BLaER1 treated with 17β-estradiol and CSF1 and Interleukin-3, amounts not matched to agents 10 nM and 100 nM (cell line): ENCODE measurements at regions not wholly inside any gene's neighbourhood (a gene's known extent, or its start where the extent isn't known, plus 50 kb on each side); places are given as distances from the start of the nearest gene placed in this dataset.

Experiments used
- H3K27ac ChIP-seq, 11 experiments: shearing (Covaris generic); formaldehyde crosslinking; 2 replicates each; pipeline ENCODE4 v1.8.1; 2022
- H3K27me3 ChIP-seq, 11 experiments: shearing (Covaris generic); formaldehyde crosslinking; 2 replicates each; pipeline ENCODE4 v1.8.1; 2022
- H3K36me3 ChIP-seq, 11 experiments: shearing (Covaris generic); formaldehyde crosslinking; 2 replicates each; pipeline ENCODE4 v1.8.1; 2022
- H3K4me1 ChIP-seq, 10 experiments: shearing (Covaris generic); formaldehyde crosslinking; 2 replicates each; pipeline ENCODE4 v1.8.1; 2022
- H3K4me2 ChIP-seq, 11 experiments: shearing (Covaris generic); formaldehyde crosslinking; 2 replicates each; pipeline ENCODE4 v1.8.1; 2022
- H3K4me3 ChIP-seq, 10 experiments: shearing (Covaris generic); formaldehyde crosslinking; 2 replicates each; pipeline ENCODE4 v1.8.1; 2022
- H3K9ac ChIP-seq, 11 experiments: shearing (Covaris generic); formaldehyde crosslinking; 2 replicates each; pipeline ENCODE4 v1.8.1; 2022
- H3K9me3 ChIP-seq, 11 experiments: shearing (Covaris generic); formaldehyde crosslinking; replicated peaks in 1 of 11; 2 replicates each; pipeline ENCODE4 v1.8.1; 2022
- H4K20me1 ChIP-seq, 11 experiments: shearing (Covaris generic); formaldehyde crosslinking; 2 replicates each; pipeline ENCODE4 v1.8.1; 2022
- Cebpa-rat ChIP-seq, 11 experiments: shearing (Covaris generic); IDR thresholded peaks; 2 replicates each; pipeline ENCODE4 v1.8.1; 2022

DNA sequence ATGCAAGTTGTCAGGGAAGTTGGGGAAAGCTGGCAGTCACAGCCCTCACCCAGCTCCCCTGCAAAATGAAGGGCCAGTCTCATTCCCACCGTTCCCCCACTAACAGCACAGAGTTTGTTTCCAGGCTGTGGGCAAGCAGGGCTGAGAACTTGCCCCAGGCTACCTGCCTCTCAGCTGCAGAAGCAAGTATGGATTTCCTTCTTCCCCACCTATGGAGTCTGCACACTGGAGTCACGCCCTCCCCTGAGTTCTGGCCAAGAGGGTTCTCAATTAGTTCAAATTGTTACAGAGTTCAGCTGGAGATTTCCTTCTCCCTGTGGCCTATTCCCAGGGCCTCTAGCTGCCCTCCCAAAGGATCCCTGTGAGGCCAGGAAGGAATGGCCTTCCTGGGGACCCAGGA, 90.1 kb upstream of the ATP11B start:
- H3K4me3 ChIP-seq = no peak overlapping the region
- no peaks in the 10 kb centered on the region for H3K27me3 ChIP-seq
- H3K27ac ChIP-seq = no peak overlapping the region
- no peaks in the 10 kb centered on the region for H3K9me3 ChIP-seq
- TF ChIP-seq Cebpa-rat (IDR thresholded peaks at IDR 0.05) = no peak
- no peak overlapping the region for H3K9ac ChIP-seq
- peaks cover 0 to 4% (median 0%) of the 10 kb centered on the region in 10 experiments; a peak in 1 of 20 replicates for H3K4me1 ChIP-seq
- no peaks in the 10 kb centered on the region for H4K20me1 ChIP-seq
- H3K4me2 ChIP-seq = no peak overlapping the region
- H3K36me3 ChIP-seq = no peaks in the 10 kb centered on the region

DNA sequence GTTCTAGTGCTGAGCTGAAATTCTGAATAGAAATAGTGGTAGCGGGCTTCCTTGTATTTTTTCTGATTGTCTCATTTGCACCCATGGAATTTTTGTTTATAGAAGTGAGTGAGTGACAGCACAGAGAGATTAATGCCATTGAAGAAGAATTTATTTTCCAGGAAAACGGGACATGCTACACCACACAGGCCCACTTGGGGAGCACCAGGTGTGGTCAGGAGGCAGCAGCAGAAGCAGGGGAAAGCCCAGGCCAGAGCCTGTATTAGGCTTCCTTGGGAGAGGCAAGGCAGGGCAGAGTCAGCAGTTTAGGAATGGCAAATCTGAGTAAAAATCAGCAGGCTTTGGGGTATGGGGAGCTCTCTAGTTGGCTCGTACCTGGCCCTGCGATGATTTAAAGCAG, 88.4 kb upstream of the ATP11B start:
- no peak for TF ChIP-seq Cebpa-rat (IDR thresholded peaks at IDR 0.05)
- no peaks in the 10 kb centered on the region for H3K9me3 ChIP-seq

DNA sequence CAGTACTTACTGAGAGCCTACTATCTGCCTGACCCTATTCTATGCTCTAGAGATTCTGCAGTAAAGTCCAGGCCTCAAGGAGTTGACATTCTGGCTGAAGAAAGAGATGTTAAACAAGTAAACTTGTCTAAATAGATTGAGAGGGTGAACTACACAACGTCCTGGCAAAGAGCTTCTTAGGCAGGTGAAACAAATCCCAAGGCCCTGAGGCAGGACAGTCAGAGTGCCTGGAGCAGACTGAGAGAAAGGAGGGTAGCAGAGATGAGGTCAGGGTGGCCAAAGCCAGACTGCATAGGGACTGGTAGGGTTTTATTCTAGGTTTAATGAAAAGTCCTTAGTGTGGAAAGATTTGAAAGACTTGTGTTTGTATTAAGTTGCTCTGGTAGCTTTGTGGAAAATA, 84.5 kb upstream of the ATP11B start:
- no peaks in the 10 kb centered on the region for H3K9me3 ChIP-seq
- H3K27me3 ChIP-seq = no peaks in the 10 kb centered on the region
- H4K20me1 ChIP-seq = no peaks in the 10 kb centered on the region
- no peak overlapping the region for H3K4me2 ChIP-seq
- no peak overlapping the region for H3K4me3 ChIP-seq
- peaks cover 0 to 6% (median 0%) of the 10 kb centered on the region in 10 experiments; a peak in 2 of 20 replicates for H3K4me1 ChIP-seq
- no peak overlapping the region for H3K27ac ChIP-seq
- no peak for TF ChIP-seq Cebpa-rat (IDR thresholded peaks at IDR 0.05)
- H3K9ac ChIP-seq = no peak overlapping the region
- H3K36me3 ChIP-seq = no peaks in the 10 kb centered on the region

More for the DNA sequence above, 88.4 kb upstream of the ATP11B start:
- Histone ChIP-seq H3K36me3 (no peaks in the 10 kb centered on the region), H3K4me3 (no peak overlapping the region), H3K4me1 (no peaks in the 10 kb centered on the region), H3K27me3 (no peaks in the 10 kb centered on the region), H3K4me2 (no peak overlapping the region), H3K9ac (no peak overlapping the region), H3K27ac (no peak overlapping the region), H4K20me1 (no peaks in the 10 kb centered on the region)

DNA sequence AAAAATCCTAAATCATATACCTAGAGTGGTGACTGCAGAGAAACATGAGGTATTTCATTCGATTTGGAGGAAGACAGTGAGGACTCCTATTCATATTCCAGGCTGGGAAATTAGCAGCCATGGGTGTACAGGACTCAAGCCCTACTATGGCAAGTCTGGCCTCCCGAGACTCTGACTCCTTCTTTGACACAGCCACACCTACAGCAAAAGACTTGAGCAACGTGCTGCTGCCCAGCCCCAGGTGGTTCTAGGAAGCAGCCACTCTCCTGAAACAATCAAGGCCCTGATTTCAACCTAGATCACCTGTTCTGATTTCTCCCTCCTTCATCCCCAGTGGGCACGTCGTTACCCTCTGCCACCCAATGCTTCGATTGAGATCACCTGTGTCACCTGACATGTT, 84.0 kb upstream of the ATP11B start:
- no peaks in the 10 kb centered on the region for H3K27me3 ChIP-seq
- H3K4me2 ChIP-seq = no peak overlapping the region
- no peak overlapping the region for H3K4me3 ChIP-seq
- H4K20me1 ChIP-seq = no peaks in the 10 kb centered on the region
- peaks cover 0 to 9% (median 2%) of the 10 kb centered on the region in 10 experiments; a peak in 11 of 20 replicates for H3K4me1 ChIP-seq
- no peak for TF ChIP-seq Cebpa-rat (IDR thresholded peaks at IDR 0.05)
- H3K36me3 ChIP-seq = no peaks in the 10 kb centered on the region
- H3K27ac ChIP-seq = no peak overlapping the region
- no peak overlapping the region for H3K9ac ChIP-seq
- no peaks in the 10 kb centered on the region for H3K9me3 ChIP-seq

DNA sequence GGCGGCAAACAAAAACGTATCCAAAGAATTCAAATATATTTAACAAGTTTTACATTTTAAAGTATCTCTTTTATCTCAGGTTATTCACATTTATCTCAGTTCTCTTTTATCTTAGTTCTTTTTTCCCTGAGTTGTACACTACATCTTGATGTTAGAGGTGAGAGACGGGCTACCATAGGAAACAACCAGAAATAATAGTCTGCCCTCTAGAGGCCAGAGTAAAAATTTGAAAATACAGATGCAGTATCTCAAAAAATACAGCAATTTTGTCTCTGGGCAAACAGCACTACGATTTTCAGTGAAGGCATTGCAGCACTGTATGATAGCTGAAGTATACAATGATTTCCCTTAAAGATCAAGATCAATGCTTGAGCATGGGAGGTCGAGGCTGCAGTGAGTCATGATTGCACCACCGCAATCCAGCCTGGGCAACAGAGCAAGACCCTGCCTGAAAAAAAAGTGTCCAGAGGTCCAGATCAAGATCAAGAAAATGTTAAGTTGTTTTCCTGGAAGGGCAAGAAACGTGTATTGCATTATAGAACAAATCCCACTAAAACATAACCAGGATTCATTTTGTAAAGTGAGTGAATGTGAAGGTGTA, 82.6 kb upstream of the ATP11B start:
- no peaks in the 10 kb centered on the region for H4K20me1 ChIP-seq
- no peak overlapping the region for H3K27ac ChIP-seq
- no peaks in the 10 kb centered on the region for H3K9me3 ChIP-seq
- H3K36me3 ChIP-seq = no peaks in the 10 kb centered on the region
- TF ChIP-seq Cebpa-rat (IDR thresholded peaks at IDR 0.05) = no peak
- H3K4me1 ChIP-seq = peaks cover 0 to 13% (median 6%) of the 10 kb centered on the region in 10 experiments; a peak in 11 of 20 replicates
- H3K9ac ChIP-seq = no peak overlapping the region
- no peak overlapping the region for H3K4me2 ChIP-seq
- no peak overlapping the region for H3K4me3 ChIP-seq
- no peaks in the 10 kb centered on the region for H3K27me3 ChIP-seq

DNA sequence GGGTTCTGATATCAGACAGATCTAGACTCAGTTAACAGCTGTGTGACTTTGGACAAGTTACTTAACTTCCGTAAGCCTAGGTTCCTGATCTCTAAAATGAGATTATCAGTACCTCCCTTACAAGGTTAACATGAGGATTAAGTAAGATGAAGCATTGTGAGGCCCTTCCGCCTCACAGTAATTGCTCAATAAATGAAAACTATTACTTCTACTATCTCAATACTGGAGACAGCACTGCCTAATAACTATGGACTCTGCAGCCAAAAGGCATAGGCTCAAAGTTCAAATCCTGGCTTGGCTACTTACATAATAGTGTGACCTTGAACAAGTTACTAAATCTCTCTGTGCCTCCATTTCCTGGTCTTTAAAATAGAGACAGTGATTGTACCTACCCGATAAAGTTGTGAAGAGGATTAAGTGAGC, 82.0 kb upstream of the ATP11B start:
- H3K27ac ChIP-seq = no peak overlapping the region
- H3K36me3 ChIP-seq = no peaks in the 10 kb centered on the region
- TF ChIP-seq Cebpa-rat (IDR thresholded peaks at IDR 0.05) = no peak
- no peaks in the 10 kb centered on the region for H3K9me3 ChIP-seq
- H3K4me2 ChIP-seq = no peak overlapping the region
- H3K4me1 ChIP-seq = peaks cover 0 to 13% (median 6%) of the 10 kb centered on the region in 10 experiments; a peak in 11 of 20 replicates
- H3K4me3 ChIP-seq = no peak overlapping the region
- no peaks in the 10 kb centered on the region for H3K27me3 ChIP-seq
- no peak overlapping the region for H3K9ac ChIP-seq
- H4K20me1 ChIP-seq = no peaks in the 10 kb centered on the region

DNA sequence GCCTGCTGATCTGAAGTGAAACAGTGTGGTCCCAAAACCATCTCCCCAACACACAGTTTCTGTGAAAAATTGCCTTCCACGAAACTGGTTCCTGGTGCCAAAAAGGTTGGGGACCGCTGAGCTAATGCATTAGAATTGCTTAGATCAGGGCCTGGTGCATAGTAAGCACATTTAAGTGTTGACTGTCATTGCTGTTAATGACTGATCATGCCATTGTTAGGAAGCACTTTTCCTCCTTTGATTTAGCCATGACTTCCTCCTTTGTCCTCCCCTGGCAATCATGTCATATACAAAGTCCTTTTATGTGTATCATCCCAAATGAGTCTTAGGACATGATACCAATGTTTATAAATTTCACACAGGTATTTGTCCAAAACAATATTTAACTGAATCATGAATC, 81.5 kb upstream of the ATP11B start:
- H3K9me3 ChIP-seq = no peaks in the 10 kb centered on the region
- H3K27ac ChIP-seq = no peak overlapping the region
- H3K9ac ChIP-seq = no peak overlapping the region
- H3K27me3 ChIP-seq = no peaks in the 10 kb centered on the region
- no peak overlapping the region for H3K4me3 ChIP-seq
- no peaks in the 10 kb centered on the region for H4K20me1 ChIP-seq
- no peaks in the 10 kb centered on the region for H3K36me3 ChIP-seq
- TF ChIP-seq Cebpa-rat (IDR thresholded peaks at IDR 0.05) = no peak
- peaks cover 0 to 13% (median 6%) of the 10 kb centered on the region in 10 experiments; a peak in 11 of 20 replicates for H3K4me1 ChIP-seq
- no peak overlapping the region for H3K4me2 ChIP-seq

DNA sequence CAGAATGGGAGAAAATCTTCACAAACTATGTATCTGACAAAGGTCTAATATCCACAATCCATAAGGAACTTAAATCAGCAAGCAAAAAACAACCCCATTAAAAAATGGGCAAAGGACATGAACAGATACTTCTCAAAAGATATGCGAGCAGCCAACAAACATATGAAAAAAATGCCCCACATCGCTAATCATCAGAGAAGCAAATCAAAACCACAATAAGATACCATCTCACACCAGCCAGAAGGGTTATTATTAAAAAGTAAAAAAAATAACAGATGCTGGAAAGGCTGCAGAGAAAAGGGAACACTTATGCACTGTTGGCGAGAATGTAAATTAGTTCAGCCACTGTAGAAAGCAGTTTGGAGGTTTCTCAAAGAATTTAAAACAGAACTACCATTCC, 80.2 kb upstream of the ATP11B start:
- no peak overlapping the region for H3K4me3 ChIP-seq
- H3K9ac ChIP-seq = no peak overlapping the region
- no peaks in the 10 kb centered on the region for H4K20me1 ChIP-seq
- no peaks in the 10 kb centered on the region for H3K27me3 ChIP-seq
- TF ChIP-seq Cebpa-rat (IDR thresholded peaks at IDR 0.05) = no peak
- H3K9me3 ChIP-seq = no peaks in the 10 kb centered on the region
- H3K4me1 ChIP-seq = peaks cover 0 to 13% (median 6%) of the 10 kb centered on the region in 10 experiments; a peak in 11 of 20 replicates
- H3K36me3 ChIP-seq = no peaks in the 10 kb centered on the region
- H3K27ac ChIP-seq = no peak overlapping the region
- no peak overlapping the region for H3K4me2 ChIP-seq

DNA sequence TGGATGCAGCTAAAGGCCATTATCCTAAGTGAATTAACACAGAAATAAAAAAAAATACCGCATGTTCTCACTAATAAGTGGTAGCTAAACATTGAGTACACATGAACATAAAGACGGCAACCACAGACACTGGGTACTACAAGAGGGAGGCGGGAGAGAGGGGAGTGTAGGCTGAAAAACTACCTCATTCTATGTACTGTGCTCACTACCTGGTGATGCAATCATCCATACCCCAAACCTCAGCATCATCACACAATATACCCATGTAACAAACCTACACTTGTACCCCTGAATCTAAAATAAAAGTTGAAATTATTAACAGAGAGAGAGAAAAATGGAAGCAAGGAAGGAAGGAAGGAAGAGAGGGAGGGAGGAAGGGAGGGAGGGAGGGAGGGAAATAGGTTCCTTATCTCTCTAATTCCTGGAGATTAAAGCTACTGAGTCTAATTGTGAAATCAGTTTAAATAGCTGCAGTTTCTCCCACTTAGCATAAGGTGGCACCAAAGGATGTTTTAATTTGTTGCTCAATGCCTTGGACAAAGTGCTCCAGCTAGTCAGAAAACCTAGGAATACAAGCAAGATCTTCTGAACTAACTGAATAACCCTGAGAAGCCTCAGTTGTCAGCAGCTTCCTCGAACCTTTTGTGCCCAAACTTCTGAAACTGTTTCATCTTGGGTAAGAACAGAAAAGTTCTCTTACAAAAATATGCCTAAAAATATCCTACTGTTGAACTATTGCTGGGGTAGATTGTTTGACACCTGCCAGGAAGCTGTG, 79.4 kb upstream of the ATP11B start:
- no peak for TF ChIP-seq Cebpa-rat (IDR thresholded peaks at IDR 0.05)
- H3K4me1 ChIP-seq = peaks cover 0 to 13% (median 6%) of the 10 kb centered on the region in 10 experiments; a peak in 11 of 20 replicates
- no peaks in the 10 kb centered on the region for H3K9me3 ChIP-seq
- H3K4me3 ChIP-seq = no peak overlapping the region
- no peaks in the 10 kb centered on the region for H3K27me3 ChIP-seq
- no peak overlapping the region for H3K9ac ChIP-seq
- H3K27ac ChIP-seq = no peak overlapping the region
- H3K36me3 ChIP-seq = no peaks in the 10 kb centered on the region
- H3K4me2 ChIP-seq = peak overlapping the region in 5 of 11 experiments; percentile 3 to 48 (median 19); a peak in 6 of 22 replicates
- H4K20me1 ChIP-seq = no peaks in the 10 kb centered on the region
